Endothelial cell of umbilical vein (primary cell): ENCODE measurements at regions not wholly inside any gene's neighbourhood (a gene's known extent, or its start where the extent isn't known, plus 50 kb on each side); places are given as distances from the start of the nearest gene placed in this dataset.

Experiments used
- BruUV-seq: library from RNA; stranded (reverse); fragments of 400-500 nt; replicated peaks from 2 replicates; lab custom pipeline; 2021; lab: Mats Ljungman, UMichigan
- CTCF ChIA-PET: fragments of 300-600, 350-600 bp; sonication (Branson Sonifier 250); formaldehyde crosslinking; loops from one replicate; lab custom pipeline; 2021; ENCODE audit warnings: antibody characterized with exemption, inconsistent platforms; lab: Charles Lee
- POLR2A ChIA-PET: fragments of 300-600, 350-600 bp; sonication (Branson Sonifier 250); formaldehyde crosslinking; loops from one replicate; lab custom pipeline; 2021; ENCODE audit warnings: antibody characterized with exemption, inconsistent platforms; lab: Charles Lee
- DNase-seq: peaks from one replicate; pipeline ENCODE4 v3.0.0-alpha.2; 2011; ENCODE audit warnings: low read depth, low spot score
- FAIRE-seq: peaks from 2 replicates; lab custom pipeline; 2011; peaks lifted over from hg19 to GRCh38; lab: Jason Lieb, UNC
- H2AFZ ChIP-seq: 2 replicates; pipeline ENCODE4 v1.6.0; 2012; ENCODE audit warnings: low read depth, low read length, control low read depth, inconsistent platforms
- H3K27ac ChIP-seq: 2 replicates; pipeline ENCODE4 v1.5.1; 2011; ENCODE audit warnings: low read depth, mild to moderate bottlenecking, control low read depth, low read length, moderate library complexity; ENCODE audit not compliant: insufficient read depth
- H3K27me3 ChIP-seq, 2 experiments: 2 replicates each; pipeline versions ENCODE4 v1.6.0 to v1.6.1; 2011; ENCODE audit warnings: low read length in 2 of 2, mixed read lengths in 1 of 2; ENCODE audit not compliant: control insufficient read depth in 2 of 2, insufficient read depth in 2 of 2
- H3K36me3 ChIP-seq, 2 experiments: 2 replicates in 1 of 2; 3 replicates in 1 of 2; pipeline ENCODE4 v1.5.1; 2011; ENCODE audit warnings: low read length in 2 of 2, mild to moderate bottlenecking in 1 of 2, moderate library complexity in 1 of 2; ENCODE audit not compliant: control insufficient read depth in 2 of 2, insufficient read depth in 2 of 2; ENCODE audit errors: extremely low read depth in 1 of 2
- H3K4me1 ChIP-seq: 3 replicates; pipeline ENCODE4 v1.5.1; 2011; ENCODE audit warnings: mild to moderate bottlenecking, low read length; ENCODE audit not compliant: control insufficient read depth, insufficient read depth; ENCODE audit errors: extremely low read depth
- H3K4me2 ChIP-seq: 2 replicates; pipeline ENCODE4 v1.6.1; 2011; ENCODE audit warnings: low read length, control low read depth, mixed read lengths; ENCODE audit not compliant: insufficient read depth
- H3K4me3 ChIP-seq, 3 experiments: fragments of 200-600 bp in 1 of 3; sonication (generic), shearing (Covaris generic) in 1 of 3; replicated peaks in 1 of 3; 2 replicates each; pipeline ENCODE4 v1.5.1; 2011 to 2016; ENCODE audit warnings: control low read depth in 3 of 3, low read length in 3 of 3, mild to moderate bottlenecking in 2 of 3, inconsistent platforms in 1 of 3, low read depth in 1 of 3, moderate library complexity in 1 of 3; ENCODE audit not compliant: insufficient read depth in 1 of 3
- H3K79me2 ChIP-seq: 2 replicates; pipeline ENCODE4 v1.6.0; 2012; ENCODE audit warnings: low read length, inconsistent platforms; ENCODE audit not compliant: control insufficient read depth, insufficient read depth
- H3K9ac ChIP-seq: replicated peaks from 2 replicates; pipeline ENCODE3; 2011; ENCODE audit warnings: low read length, control low read depth; ENCODE audit not compliant: insufficient read depth; ENCODE audit errors: extremely low read depth
- H3K9me1 ChIP-seq: replicated peaks from 3 replicates; pipeline ENCODE4 v1.6.0; 2011; ENCODE audit warnings: mild to moderate bottlenecking, low read length; ENCODE audit not compliant: control insufficient read depth, insufficient read depth; ENCODE audit errors: extremely low read depth
- H3K9me3 ChIP-seq: replicated peaks from 2 replicates; pipeline ENCODE4 v1.5.1; 2012; ENCODE audit warnings: low read length, inconsistent platforms; ENCODE audit not compliant: control insufficient read depth, insufficient read depth
- H4K20me1 ChIP-seq: replicated peaks from 2 replicates; pipeline ENCODE3; 2011; ENCODE audit warnings: mild to moderate bottlenecking, low read length; ENCODE audit not compliant: control insufficient read depth, insufficient read depth; ENCODE audit errors: extremely low read depth
- EZH2 ChIP-seq: IDR thresholded peaks from 2 replicates; pipeline ENCODE4 v1.6.1; 2012; ENCODE audit warnings: borderline replicate concordance, low read depth, mild to moderate bottlenecking, moderate library complexity, low read length, inconsistent platforms; ENCODE audit not compliant: severe bottlenecking
- FOS ChIP-seq: IDR thresholded peaks from 2 replicates; pipeline ENCODE4 v1.6.1; 2011; ENCODE audit warnings: mild to moderate bottlenecking, low read length, moderate library complexity, borderline replicate concordance; ENCODE audit not compliant: insufficient read depth
- GATA2 ChIP-seq: IDR thresholded peaks from 2 replicates; pipeline ENCODE4 v1.7.0; 2011; ENCODE audit warnings: low read depth, mild to moderate bottlenecking, moderate library complexity, mixed read lengths, low read length; ENCODE audit not compliant: insufficient read length, insufficient read depth
- JUN ChIP-seq: IDR thresholded peaks from 2 replicates; pipeline ENCODE4 v1.6.1; 2011; ENCODE audit warnings: borderline replicate concordance, low read depth; ENCODE audit not compliant: insufficient read length, insufficient read depth
- MYC ChIP-seq: IDR thresholded peaks from one replicate; pipeline ENCODE4 v1.6.1; 2011; ENCODE audit warnings: mild to moderate bottlenecking, low read depth, low read length
- POLR2A ChIP-seq: IDR thresholded peaks from 2 replicates; pipeline ENCODE4 v1.6.1; 2012; ENCODE audit warnings: low read depth, mild to moderate bottlenecking, control low read depth, low read length
- POLR2AphosphoS5 ChIP-seq: IDR thresholded peaks from 2 replicates; pipeline ENCODE4 v1.6.1; 2012; ENCODE audit warnings: low read depth, mild to moderate bottlenecking, control low read depth, low read length, moderate library complexity; ENCODE audit not compliant: insufficient read depth
- dilution Hi-C: fragments of 300-500 bp; cut with MboI; formaldehyde crosslinking; loops from one replicate; pipeline ENCODE4 v1.15.0; 2019; ENCODE audit warnings: low sequenced_read_pairs; ENCODE audit not compliant: extremely low pct_ligation_motif_present
- intact Hi-C: fragments of 100-400 bp; cut with micrococcal nuclease; formaldehyde crosslinking; loops from one replicate; pipeline ENCODE4 v1.10.0; 2022
- TF ChIP-seq, protein P1 (sequence below), 2 donors: IDR thresholded peaks; 1 replicate in 1 of 2; 2 replicates in 1 of 2; pipeline ENCODE4 v1.5.1; 2011; ENCODE audit warnings: low read length in 2 of 2, mild to moderate bottlenecking in 2 of 2, moderate library complexity in 2 of 2, control low read depth in 1 of 2, inconsistent platforms in 1 of 2, low read depth in 1 of 2; ENCODE audit not compliant: insufficient read depth in 1 of 2; ENCODE audit errors: extremely low read depth in 1 of 2
- TF ChIP-seq, protein P2 (sequence below): IDR thresholded peaks from 2 replicates; pipeline ENCODE4 v1.6.1; 2011; ENCODE audit not compliant: insufficient read depth, insufficient read length

DNA sequence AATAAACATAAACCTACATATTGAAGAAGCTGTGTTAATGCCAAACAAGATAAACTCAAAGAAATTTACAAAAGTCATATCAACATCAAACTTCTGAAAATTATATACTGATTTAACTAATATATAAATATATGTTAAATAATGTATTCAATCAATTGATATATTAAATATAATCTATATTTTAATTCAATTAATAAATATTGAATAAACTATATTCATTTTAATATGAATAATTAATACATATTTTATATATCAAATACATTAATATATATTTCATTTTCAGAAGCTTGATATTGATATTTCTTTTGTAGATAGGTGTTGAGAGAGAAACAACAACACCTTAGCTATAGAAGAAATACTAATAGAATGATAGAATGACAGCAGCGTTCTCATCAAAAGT lies 768.1 kb downstream of the MECOM start:
- dilution Hi-C loops: no loop called here
- POLR2A ChIA-PET: no interaction called here

More for the DNA sequence above, 768.1 kb downstream of the MECOM start:
- TF ChIP-seq JUN: no peak
- TF ChIP-seq GATA2: no peak
- TF ChIP-seq, protein P1, sequence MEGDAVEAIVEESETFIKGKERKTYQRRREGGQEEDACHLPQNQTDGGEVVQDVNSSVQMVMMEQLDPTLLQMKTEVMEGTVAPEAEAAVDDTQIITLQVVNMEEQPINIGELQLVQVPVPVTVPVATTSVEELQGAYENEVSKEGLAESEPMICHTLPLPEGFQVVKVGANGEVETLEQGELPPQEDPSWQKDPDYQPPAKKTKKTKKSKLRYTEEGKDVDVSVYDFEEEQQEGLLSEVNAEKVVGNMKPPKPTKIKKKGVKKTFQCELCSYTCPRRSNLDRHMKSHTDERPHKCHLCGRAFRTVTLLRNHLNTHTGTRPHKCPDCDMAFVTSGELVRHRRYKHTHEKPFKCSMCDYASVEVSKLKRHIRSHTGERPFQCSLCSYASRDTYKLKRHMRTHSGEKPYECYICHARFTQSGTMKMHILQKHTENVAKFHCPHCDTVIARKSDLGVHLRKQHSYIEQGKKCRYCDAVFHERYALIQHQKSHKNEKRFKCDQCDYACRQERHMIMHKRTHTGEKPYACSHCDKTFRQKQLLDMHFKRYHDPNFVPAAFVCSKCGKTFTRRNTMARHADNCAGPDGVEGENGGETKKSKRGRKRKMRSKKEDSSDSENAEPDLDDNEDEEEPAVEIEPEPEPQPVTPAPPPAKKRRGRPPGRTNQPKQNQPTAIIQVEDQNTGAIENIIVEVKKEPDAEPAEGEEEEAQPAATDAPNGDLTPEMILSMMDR (IDR thresholded peaks at IDR 0.05; ENCODE audit: extremely low read depth in 1 of 2, insufficient read depth in 1 of 2, low read depth in 1 of 2, low read length in 2 of 2): no peak
- TF ChIP-seq, protein P2, sequence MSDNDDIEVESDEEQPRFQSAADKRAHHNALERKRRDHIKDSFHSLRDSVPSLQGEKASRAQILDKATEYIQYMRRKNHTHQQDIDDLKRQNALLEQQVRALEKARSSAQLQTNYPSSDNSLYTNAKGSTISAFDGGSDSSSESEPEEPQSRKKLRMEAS: no peak
- TF ChIP-seq EZH2: no peak
- no peak for TF ChIP-seq FOS
- TF ChIP-seq POLR2AphosphoS5: no peak
- no peak for TF ChIP-seq MYC
- no peak for TF ChIP-seq POLR2A
- Histone ChIP-seq H3K9me3 (no peaks in the 10 kb centered on the region), H3K4me1 (no peaks in the 10 kb centered on the region), H3K27ac (no peak overlapping the region), H3K4me3 (no peak overlapping the region), H3K4me2 (no peak overlapping the region), H2AFZ (no peak overlapping the region), H3K36me3 (no peaks in the 10 kb centered on the region), H3K27me3 (no peaks in the 10 kb centered on the region), H3K9ac (no peak overlapping the region), H4K20me1 (no peaks in the 10 kb centered on the region), H3K9me1 (no peaks in the 10 kb centered on the region), H3K79me2 (no peaks in the 10 kb centered on the region)
- CTCF ChIA-PET: interaction anchor here (1.3 kb wide), 1 partner anchor 30 kb away, joined by 4 read pairs; no protein-coding TSS in a partner anchor
- BruUV-seq: no TSS peak
- FAIRE-seq (no peak), DNase-seq (no peak)
- intact Hi-C loops: no loop called here
